ENCODE measurements at regions not wholly inside any gene's neighbourhood (a gene's known extent, or its start where the extent isn't known, plus 50 kb on each side); places are given as distances from the start of the nearest gene placed in this dataset.

GRCh38 chr2:238658054-238658407, 189.9 kb upstream of the TWIST2 start:
- TF ChIP-seq CTCF (IDR thresholded peaks at IDR 0.05) (no peak), POLR2A (IDR thresholded peaks at IDR 0.05) (no peak)

Measured in uterus (tissue), 2 donors.